ENCODE measurements at regions not wholly inside any gene's neighbourhood (a gene's known extent, or its start where the extent isn't known, plus 50 kb on each side); places are given as distances from the start of the nearest gene placed in this dataset.

- TF ChIP-seq EZH2 (IDR thresholded peaks at IDR 0.05; ENCODE audit: low read depth) (no peak), CTCF (conservative IDR thresholded peaks at IDR 0.05) (no peak)
Observed at GRCh38 chr1:78255846-78256245, 210.1 kb downstream of the GIPC2 start.

All from PC-9 (cell line).